ENCODE measurements at regions not wholly inside any gene's neighbourhood (a gene's known extent, or its start where the extent isn't known, plus 50 kb on each side); places are given as distances from the start of the nearest gene placed in this dataset.

DNA sequence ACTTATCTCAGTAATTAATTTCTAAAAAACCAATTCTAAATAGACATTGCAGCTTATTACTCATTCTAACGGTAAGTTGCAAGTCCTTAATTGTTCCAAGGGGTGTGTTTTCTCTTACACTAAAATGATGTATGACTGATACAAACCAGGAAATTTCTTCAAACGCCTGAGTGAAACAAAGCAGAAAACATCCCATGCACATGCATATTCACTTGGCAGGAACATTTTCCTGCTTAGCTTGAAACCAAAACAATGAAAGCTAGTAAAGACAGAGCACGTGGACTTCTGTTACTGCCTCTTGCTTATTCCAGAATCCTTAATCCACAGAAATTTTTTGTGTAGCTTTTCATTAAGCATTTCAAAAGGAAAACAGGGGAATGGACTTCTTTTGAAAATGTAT is 187.7 kb downstream of the MTERF1 start:
- TF ChIP-seq, protein P1, sequence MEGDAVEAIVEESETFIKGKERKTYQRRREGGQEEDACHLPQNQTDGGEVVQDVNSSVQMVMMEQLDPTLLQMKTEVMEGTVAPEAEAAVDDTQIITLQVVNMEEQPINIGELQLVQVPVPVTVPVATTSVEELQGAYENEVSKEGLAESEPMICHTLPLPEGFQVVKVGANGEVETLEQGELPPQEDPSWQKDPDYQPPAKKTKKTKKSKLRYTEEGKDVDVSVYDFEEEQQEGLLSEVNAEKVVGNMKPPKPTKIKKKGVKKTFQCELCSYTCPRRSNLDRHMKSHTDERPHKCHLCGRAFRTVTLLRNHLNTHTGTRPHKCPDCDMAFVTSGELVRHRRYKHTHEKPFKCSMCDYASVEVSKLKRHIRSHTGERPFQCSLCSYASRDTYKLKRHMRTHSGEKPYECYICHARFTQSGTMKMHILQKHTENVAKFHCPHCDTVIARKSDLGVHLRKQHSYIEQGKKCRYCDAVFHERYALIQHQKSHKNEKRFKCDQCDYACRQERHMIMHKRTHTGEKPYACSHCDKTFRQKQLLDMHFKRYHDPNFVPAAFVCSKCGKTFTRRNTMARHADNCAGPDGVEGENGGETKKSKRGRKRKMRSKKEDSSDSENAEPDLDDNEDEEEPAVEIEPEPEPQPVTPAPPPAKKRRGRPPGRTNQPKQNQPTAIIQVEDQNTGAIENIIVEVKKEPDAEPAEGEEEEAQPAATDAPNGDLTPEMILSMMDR (IDR thresholded peaks at IDR 0.05; ENCODE audit: low read depth, low read length, poor library complexity, severe bottlenecking), result no peak
- no peak for TF ChIP-seq EZH2phosphoT487 (IDR thresholded peaks at IDR 0.05; ENCODE audit: borderline replicate concordance, low read length)

Measured in DOHH2 (cell line).